ENCODE measurements at regions not wholly inside any gene's neighbourhood (a gene's known extent, or its start where the extent isn't known, plus 50 kb on each side); places are given as distances from the start of the nearest gene placed in this dataset.

DNA sequence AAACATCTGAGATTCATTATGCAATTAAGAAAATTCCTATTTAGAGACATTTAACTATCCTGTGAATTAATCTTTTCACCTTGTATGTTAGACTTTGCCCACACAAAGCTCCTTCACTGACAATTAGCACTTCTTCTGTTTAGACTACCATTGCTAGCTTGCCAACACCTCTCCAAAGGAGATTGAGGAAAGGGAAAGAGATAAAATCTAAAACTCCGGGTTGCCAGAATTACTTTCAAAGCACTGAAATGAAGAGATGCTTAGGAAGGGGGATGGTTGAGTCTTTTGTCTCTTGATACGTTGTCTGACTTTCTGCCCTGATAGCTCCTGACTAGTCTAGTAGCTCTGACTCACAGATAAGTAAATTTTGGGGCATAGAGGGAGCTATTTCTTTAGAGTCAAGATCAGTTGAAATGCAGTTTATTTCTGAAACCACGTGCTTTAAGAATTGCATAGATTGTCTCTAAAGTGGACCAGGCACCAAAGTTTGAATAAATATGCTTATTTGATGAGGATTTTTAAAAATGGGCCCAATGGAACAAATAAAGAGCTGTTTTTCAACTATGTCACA lies 74.1 kb upstream of the DSEL start:
- no peak for TF ChIP-seq EZH2phosphoT487 (IDR thresholded peaks at IDR 0.05; ENCODE audit: low read depth, severe bottlenecking, unreplicated experiment)
- TF ChIP-seq EZH2 (IDR thresholded peaks at IDR 0.05; ENCODE audit: borderline replicate concordance), result no peak
- TF ChIP-seq, protein P1, sequence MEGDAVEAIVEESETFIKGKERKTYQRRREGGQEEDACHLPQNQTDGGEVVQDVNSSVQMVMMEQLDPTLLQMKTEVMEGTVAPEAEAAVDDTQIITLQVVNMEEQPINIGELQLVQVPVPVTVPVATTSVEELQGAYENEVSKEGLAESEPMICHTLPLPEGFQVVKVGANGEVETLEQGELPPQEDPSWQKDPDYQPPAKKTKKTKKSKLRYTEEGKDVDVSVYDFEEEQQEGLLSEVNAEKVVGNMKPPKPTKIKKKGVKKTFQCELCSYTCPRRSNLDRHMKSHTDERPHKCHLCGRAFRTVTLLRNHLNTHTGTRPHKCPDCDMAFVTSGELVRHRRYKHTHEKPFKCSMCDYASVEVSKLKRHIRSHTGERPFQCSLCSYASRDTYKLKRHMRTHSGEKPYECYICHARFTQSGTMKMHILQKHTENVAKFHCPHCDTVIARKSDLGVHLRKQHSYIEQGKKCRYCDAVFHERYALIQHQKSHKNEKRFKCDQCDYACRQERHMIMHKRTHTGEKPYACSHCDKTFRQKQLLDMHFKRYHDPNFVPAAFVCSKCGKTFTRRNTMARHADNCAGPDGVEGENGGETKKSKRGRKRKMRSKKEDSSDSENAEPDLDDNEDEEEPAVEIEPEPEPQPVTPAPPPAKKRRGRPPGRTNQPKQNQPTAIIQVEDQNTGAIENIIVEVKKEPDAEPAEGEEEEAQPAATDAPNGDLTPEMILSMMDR (IDR thresholded peaks at IDR 0.05; ENCODE audit: poor library complexity), result no peak
- 17% methylated on average over 3 of the region's 3 CpGs for WGBS (ENCODE audit: low lambda C conversion rate, missing lambda C conversion rate)
- Histone ChIP-seq H3K79me2 (no peaks in the 10 kb centered on the region), H3K9me2 (replicated peaks; ENCODE audit: insufficient read depth) (no peaks in the 10 kb centered on the region), H3K27me3 (no peaks in the 10 kb centered on the region), H2AFZ (no peak overlapping the region), H3K36me3 (replicated peaks; ENCODE audit: insufficient read depth, low read depth) (no peaks in the 10 kb centered on the region), H3K27ac (no peak overlapping the region), H3K9me3 (ENCODE audit: low read depth) (no peaks in the 10 kb centered on the region), H3K4me3 (no peak overlapping the region), H4K20me1 (ENCODE audit: insufficient read depth, poor library complexity, severe bottlenecking) (no peaks in the 10 kb centered on the region), H3K4me1 (ENCODE audit: insufficient read depth) (no peaks in the 10 kb centered on the region), H3K4me2 (no peak overlapping the region)
- peak; percentile 12 for DNase-seq (ENCODE audit: low spot score)

DNA sequence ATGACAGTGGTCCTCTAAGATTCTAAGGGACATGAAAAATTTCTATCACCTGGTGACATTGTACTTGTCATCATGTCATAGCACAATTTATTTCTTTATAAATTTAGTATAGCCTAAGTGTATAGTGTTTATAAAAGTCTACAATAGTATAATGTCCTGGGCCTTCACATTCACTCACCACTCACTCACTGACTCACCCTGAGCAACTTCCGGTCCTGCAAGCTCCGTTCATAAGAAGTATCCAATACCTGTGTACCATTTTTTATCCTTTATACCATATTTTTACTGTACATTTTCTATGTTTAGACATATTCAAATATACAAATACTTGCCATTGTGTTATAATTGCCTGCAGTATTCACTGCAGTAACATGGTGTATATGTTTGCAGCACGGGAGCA lies 72.8 kb upstream of the DSEL start:
- no peak overlapping the region for H3K4me3 ChIP-seq
- no peak overlapping the region for H2AFZ ChIP-seq
- H3K36me3 ChIP-seq (replicated peaks; ENCODE audit: insufficient read depth, low read depth), result no peaks in the 10 kb centered on the region
- TF ChIP-seq, protein P1 (IDR thresholded peaks at IDR 0.05; ENCODE audit: poor library complexity), result no peak
- TF ChIP-seq EZH2 (IDR thresholded peaks at IDR 0.05; ENCODE audit: borderline replicate concordance) (no peak), EZH2phosphoT487 (IDR thresholded peaks at IDR 0.05; ENCODE audit: low read depth, severe bottlenecking, unreplicated experiment) (no peak)
- WGBS (ENCODE audit: low lambda C conversion rate, missing lambda C conversion rate), result 93% methylated on average over 3 of the region's 3 CpGs
- H3K27me3 ChIP-seq, result no peaks in the 10 kb centered on the region
- no peak for DNase-seq (ENCODE audit: low spot score)
- H3K79me2 ChIP-seq, result no peaks in the 10 kb centered on the region
- H3K9me3 ChIP-seq (ENCODE audit: low read depth), result no peaks in the 10 kb centered on the region
- no peaks in the 10 kb centered on the region for H4K20me1 ChIP-seq (ENCODE audit: insufficient read depth, poor library complexity, severe bottlenecking)
- H3K4me2 ChIP-seq, result no peak overlapping the region
- no peaks in the 10 kb centered on the region for H3K4me1 ChIP-seq (ENCODE audit: insufficient read depth)
- no peak overlapping the region for H3K27ac ChIP-seq
- no peaks in the 10 kb centered on the region for H3K9me2 ChIP-seq (replicated peaks; ENCODE audit: insufficient read depth)

DNA sequence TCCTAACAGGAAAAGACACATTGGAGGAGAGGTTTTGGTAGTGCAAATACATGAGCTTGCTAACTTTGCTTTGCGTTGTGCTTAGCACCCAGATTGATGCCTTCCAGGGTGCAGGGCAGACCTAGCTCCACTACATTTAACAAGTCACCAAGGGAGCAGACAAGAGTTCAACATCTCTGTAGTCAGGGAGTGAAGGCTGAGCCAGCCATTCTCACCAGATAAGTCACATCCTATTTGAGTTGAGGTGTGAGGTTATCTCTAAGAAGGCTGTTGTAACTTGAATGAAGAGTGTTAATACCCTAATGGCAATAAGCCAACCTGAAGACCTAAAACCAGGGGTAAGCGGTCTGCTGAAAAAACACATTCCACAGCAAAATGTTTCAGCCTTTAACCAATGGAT lies 69.6 kb upstream of the DSEL start:
- Histone ChIP-seq H3K4me2 (no peak overlapping the region), H3K9me3 (ENCODE audit: low read depth) (no peaks in the 10 kb centered on the region), H3K4me1 (ENCODE audit: insufficient read depth) (no peaks in the 10 kb centered on the region), H4K20me1 (ENCODE audit: insufficient read depth, poor library complexity, severe bottlenecking) (no peaks in the 10 kb centered on the region), H3K4me3 (no peak overlapping the region), H3K36me3 (replicated peaks; ENCODE audit: insufficient read depth, low read depth) (no peaks in the 10 kb centered on the region), H3K27me3 (no peaks in the 10 kb centered on the region), H3K79me2 (no peaks in the 10 kb centered on the region), H2AFZ (no peak overlapping the region), H3K27ac (no peak overlapping the region), H3K9me2 (replicated peaks; ENCODE audit: insufficient read depth) (no peaks in the 10 kb centered on the region)
- WGBS (ENCODE audit: low lambda C conversion rate, missing lambda C conversion rate), result 76% methylated on average over 2 of the region's 2 CpGs
- TF ChIP-seq EZH2 (IDR thresholded peaks at IDR 0.05; ENCODE audit: borderline replicate concordance) (no peak), EZH2phosphoT487 (IDR thresholded peaks at IDR 0.05; ENCODE audit: low read depth, severe bottlenecking, unreplicated experiment) (no peak)
- TF ChIP-seq, protein P1 (IDR thresholded peaks at IDR 0.05; ENCODE audit: poor library complexity), result no peak
- no peak for DNase-seq (ENCODE audit: low spot score)

DNA sequence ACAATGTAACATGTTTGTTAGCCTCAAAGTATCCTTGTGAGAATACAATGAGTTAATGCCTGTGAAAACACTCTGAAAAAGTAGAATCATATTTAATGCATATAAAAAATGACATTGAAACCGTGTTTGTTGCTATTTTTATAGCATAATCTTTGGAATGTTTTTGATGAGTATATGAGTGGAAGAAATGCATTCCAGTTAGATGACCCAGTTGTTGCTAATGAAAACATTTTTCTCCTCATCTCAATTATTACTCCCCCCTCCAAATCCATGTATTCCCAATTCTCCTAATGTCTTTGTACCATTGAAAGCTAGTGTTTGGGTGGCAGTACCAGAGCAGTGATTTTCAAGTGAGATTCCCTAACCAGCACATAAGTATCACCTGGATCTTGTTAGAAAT lies 67.1 kb upstream of the DSEL start:
- H3K4me2 ChIP-seq, result no peak overlapping the region
- TF ChIP-seq EZH2 (IDR thresholded peaks at IDR 0.05; ENCODE audit: borderline replicate concordance) (no peak), EZH2phosphoT487 (IDR thresholded peaks at IDR 0.05; ENCODE audit: low read depth, severe bottlenecking, unreplicated experiment) (no peak)
- 71% methylated on average over 1 of the region's 1 CpG for WGBS (ENCODE audit: low lambda C conversion rate, missing lambda C conversion rate)

More for the DNA sequence above, 67.1 kb upstream of the DSEL start:
- H3K27me3 ChIP-seq, result no peaks in the 10 kb centered on the region
- H2AFZ ChIP-seq, result no peak overlapping the region
- no peak for DNase-seq (ENCODE audit: low spot score)
- no peak overlapping the region for H3K4me3 ChIP-seq
- H3K79me2 ChIP-seq, result no peaks in the 10 kb centered on the region
- no peaks in the 10 kb centered on the region for H3K4me1 ChIP-seq (ENCODE audit: insufficient read depth)
- H3K9me3 ChIP-seq (ENCODE audit: low read depth), result no peaks in the 10 kb centered on the region
- no peaks in the 10 kb centered on the region for H4K20me1 ChIP-seq (ENCODE audit: insufficient read depth, poor library complexity, severe bottlenecking)
- H3K27ac ChIP-seq, result no peak overlapping the region
- no peaks in the 10 kb centered on the region for H3K36me3 ChIP-seq (replicated peaks; ENCODE audit: insufficient read depth, low read depth)
- no peaks in the 10 kb centered on the region for H3K9me2 ChIP-seq (replicated peaks; ENCODE audit: insufficient read depth)

Data from hepatocyte (in vitro differentiated cells).